ENCODE measurements at regions not wholly inside any gene's neighbourhood (a gene's known extent, or its start where the extent isn't known, plus 50 kb on each side); places are given as distances from the start of the nearest gene placed in this dataset.

DNA sequence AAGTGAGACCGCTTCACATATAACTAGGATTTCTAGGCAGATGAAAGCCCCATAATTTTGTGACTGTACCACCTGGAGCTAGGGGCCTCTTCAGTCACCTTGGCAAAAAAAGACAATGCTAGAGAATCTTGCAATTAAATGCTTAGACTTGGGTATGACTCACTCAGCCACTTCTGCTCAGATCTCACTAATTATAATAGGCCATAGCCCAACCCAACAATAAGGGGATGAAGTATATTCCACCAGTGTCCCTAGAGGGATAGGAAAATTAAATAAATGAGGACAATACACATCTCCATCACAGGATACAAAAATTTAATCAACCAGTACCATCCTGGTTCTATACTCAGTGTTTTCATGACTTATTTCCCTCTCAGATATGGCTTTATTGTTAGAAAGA lies 1079.9 kb upstream of the C9orf72 start:
- Histone ChIP-seq H3K27me3 (ENCODE audit: control insufficient read depth, insufficient read depth, low read length) (no peaks in the 10 kb centered on the region), H3K27ac (ENCODE audit: low read length) (no peak overlapping the region), H3K4me1 (ENCODE audit: control insufficient read depth, insufficient read depth, low read length) (no peaks in the 10 kb centered on the region), H3K36me3 (ENCODE audit: control insufficient read depth, insufficient read depth, low read length) (no peaks in the 10 kb centered on the region), H3K4me3 (ENCODE audit: low read length) (no peak overlapping the region), H3K9me3 (ENCODE audit: control insufficient read depth, insufficient read depth, low read length) (no peaks in the 10 kb centered on the region)
- TF ChIP-seq, protein P1, sequence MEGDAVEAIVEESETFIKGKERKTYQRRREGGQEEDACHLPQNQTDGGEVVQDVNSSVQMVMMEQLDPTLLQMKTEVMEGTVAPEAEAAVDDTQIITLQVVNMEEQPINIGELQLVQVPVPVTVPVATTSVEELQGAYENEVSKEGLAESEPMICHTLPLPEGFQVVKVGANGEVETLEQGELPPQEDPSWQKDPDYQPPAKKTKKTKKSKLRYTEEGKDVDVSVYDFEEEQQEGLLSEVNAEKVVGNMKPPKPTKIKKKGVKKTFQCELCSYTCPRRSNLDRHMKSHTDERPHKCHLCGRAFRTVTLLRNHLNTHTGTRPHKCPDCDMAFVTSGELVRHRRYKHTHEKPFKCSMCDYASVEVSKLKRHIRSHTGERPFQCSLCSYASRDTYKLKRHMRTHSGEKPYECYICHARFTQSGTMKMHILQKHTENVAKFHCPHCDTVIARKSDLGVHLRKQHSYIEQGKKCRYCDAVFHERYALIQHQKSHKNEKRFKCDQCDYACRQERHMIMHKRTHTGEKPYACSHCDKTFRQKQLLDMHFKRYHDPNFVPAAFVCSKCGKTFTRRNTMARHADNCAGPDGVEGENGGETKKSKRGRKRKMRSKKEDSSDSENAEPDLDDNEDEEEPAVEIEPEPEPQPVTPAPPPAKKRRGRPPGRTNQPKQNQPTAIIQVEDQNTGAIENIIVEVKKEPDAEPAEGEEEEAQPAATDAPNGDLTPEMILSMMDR (IDR thresholded peaks at IDR 0.05) = no peak
- 100% methylated on average over 1 of the region's 1 CpG for WGBS (ENCODE audit: insufficient coverage)
- H3K36me3 Mint-ChIP-seq = no peaks in the 10 kb centered on the region
- ATAC-seq (no peak), DNase-seq (no peak)
- no peak overlapping the region for H3K4me3 Mint-ChIP-seq
- intact Hi-C loops (cut with micrococcal nuclease) = no loop called here
- H3K4me1 Mint-ChIP-seq = peaks cover 0 to 11% of the 10 kb centered on the region in 2 donors
- H3K27me3 Mint-ChIP-seq (ENCODE audit: low read depth in 2 of 2) = no peaks in the 10 kb centered on the region
- no peak overlapping the region for H3K27ac Mint-ChIP-seq
- peaks cover 0 to 7% of the 10 kb centered on the region in 2 donors for H3K9me3 Mint-ChIP-seq

DNA sequence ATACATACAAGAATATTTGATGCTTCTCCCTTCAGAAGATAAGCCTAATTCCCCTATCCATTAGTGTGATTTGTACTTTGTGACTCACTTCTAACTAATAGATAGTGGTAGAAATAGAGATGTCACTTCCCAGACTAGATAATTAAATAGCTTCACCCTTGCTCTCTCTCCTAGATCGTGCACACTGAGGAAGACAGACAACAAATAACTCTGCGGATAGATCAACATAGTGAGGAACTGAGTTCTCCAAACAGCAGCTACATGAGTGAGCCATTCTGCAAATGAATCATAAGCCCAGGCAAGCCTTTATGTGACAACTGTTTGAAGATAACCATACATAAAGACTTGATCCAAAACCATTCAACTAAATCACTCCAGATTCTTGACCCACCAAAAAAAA lies 1083.4 kb upstream of the C9orf72 start:
- Mint-ChIP-seq H3K27ac (no peak overlapping the region), H3K9me3 (peaks cover 0 to 2% of the 10 kb centered on the region in 2 donors), H3K4me1 (peaks cover 0 to 2% of the 10 kb centered on the region in 2 donors), H3K36me3 (no peaks in the 10 kb centered on the region), H3K4me3 (no peak overlapping the region), H3K27me3 (ENCODE audit: low read depth in 2 of 2) (no peaks in the 10 kb centered on the region)
- Histone ChIP-seq H3K4me1 (ENCODE audit: control insufficient read depth, insufficient read depth, low read length) (no peaks in the 10 kb centered on the region), H3K9me3 (ENCODE audit: control insufficient read depth, insufficient read depth, low read length) (no peaks in the 10 kb centered on the region), H3K27ac (ENCODE audit: low read length) (no peak overlapping the region), H3K4me3 (ENCODE audit: low read length) (no peak overlapping the region), H3K27me3 (ENCODE audit: control insufficient read depth, insufficient read depth, low read length) (no peaks in the 10 kb centered on the region), H3K36me3 (ENCODE audit: control insufficient read depth, insufficient read depth, low read length) (no peaks in the 10 kb centered on the region)
- WGBS (ENCODE audit: insufficient coverage) = 83% methylated on average over 2 of the region's 2 CpGs
- DNase-seq (no peak), ATAC-seq (no peak)
- intact Hi-C loops (cut with micrococcal nuclease) = no loop called here
- TF ChIP-seq, protein P1 (IDR thresholded peaks at IDR 0.05) = no peak

DNA sequence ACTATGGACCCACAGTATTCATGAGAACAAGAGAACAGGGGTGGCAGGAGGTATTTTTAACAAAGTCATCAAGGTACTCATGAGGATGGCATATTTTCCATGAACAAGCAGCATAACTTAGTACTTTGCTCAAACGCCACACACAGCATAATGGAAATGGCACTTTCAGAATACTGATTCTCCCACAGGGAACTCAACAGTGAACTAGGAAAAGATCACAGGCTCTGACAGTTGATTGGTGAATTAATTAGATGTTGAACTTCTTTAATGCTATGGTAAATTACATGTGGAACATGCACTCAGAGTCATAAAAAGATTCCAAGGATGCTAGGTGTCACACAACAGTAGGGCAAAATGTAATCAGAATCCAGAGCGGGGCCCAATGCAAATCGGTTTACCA lies 1088.6 kb upstream of the C9orf72 start:
- no peaks in the 10 kb centered on the region for H3K27me3 Mint-ChIP-seq (ENCODE audit: low read depth in 2 of 2)
- Histone ChIP-seq H3K4me1 (ENCODE audit: control insufficient read depth, insufficient read depth, low read length) (no peaks in the 10 kb centered on the region), H3K27ac (ENCODE audit: low read length) (no peak overlapping the region), H3K9me3 (ENCODE audit: control insufficient read depth, insufficient read depth, low read length) (no peaks in the 10 kb centered on the region), H3K36me3 (ENCODE audit: control insufficient read depth, insufficient read depth, low read length) (no peaks in the 10 kb centered on the region), H3K27me3 (ENCODE audit: control insufficient read depth, insufficient read depth, low read length) (no peaks in the 10 kb centered on the region), H3K4me3 (ENCODE audit: low read length) (no peak overlapping the region)
- WGBS (ENCODE audit: insufficient coverage) = 95% methylated on average over 3 of the region's 3 CpGs
- H3K36me3 Mint-ChIP-seq = no peaks in the 10 kb centered on the region
- H3K9me3 Mint-ChIP-seq = peaks cover 0 to 2% of the 10 kb centered on the region in 2 donors
- TF ChIP-seq, protein P1 (IDR thresholded peaks at IDR 0.05) = no peak
- intact Hi-C loops (cut with micrococcal nuclease) = no loop called here
- H3K4me1 Mint-ChIP-seq = no peaks in the 10 kb centered on the region
- H3K4me3 Mint-ChIP-seq = no peak overlapping the region
- ATAC-seq (no peak), DNase-seq (no peak)
- no peak overlapping the region for H3K27ac Mint-ChIP-seq

DNA sequence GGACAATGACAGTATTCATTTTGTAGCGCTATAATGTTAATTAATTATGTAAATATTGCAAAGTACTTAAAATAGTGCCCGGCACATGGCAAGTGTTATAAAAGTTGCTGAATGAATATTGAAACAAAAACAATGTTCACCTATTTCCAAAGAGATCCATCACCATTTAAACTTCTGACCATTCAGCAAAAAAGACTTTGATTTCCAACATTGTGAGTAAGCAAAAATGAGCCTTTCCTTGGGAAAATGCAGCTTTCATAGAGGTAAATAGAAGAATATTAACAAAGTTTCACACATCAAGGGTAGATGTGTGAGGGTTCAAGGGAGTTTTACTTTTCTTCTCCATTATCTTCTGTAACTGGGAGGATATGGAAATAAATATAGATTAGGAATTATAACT lies 1089.4 kb upstream of the C9orf72 start:
- TF ChIP-seq, protein P1 (IDR thresholded peaks at IDR 0.05) = no peak
- Mint-ChIP-seq H3K27me3 (ENCODE audit: low read depth in 2 of 2) (no peaks in the 10 kb centered on the region), H3K4me1 (peaks cover 0 to 5% of the 10 kb centered on the region in 2 donors), H3K9me3 (peaks cover 0 to 2% of the 10 kb centered on the region in 2 donors), H3K36me3 (no peaks in the 10 kb centered on the region), H3K4me3 (no peak overlapping the region), H3K27ac (no peak overlapping the region)
- Histone ChIP-seq H3K4me3 (ENCODE audit: low read length) (no peak overlapping the region), H3K27me3 (ENCODE audit: control insufficient read depth, insufficient read depth, low read length) (no peaks in the 10 kb centered on the region), H3K36me3 (ENCODE audit: control insufficient read depth, insufficient read depth, low read length) (no peaks in the 10 kb centered on the region), H3K9me3 (ENCODE audit: control insufficient read depth, insufficient read depth, low read length) (no peaks in the 10 kb centered on the region), H3K27ac (ENCODE audit: low read length) (no peak overlapping the region), H3K4me1 (ENCODE audit: control insufficient read depth, insufficient read depth, low read length) (no peaks in the 10 kb centered on the region)
- no CpG with 5 or more reads among the region's 2 CpGs for WGBS (ENCODE audit: insufficient coverage)
- ATAC-seq = no peak
- DNase-seq = no peak
- intact Hi-C loops (cut with micrococcal nuclease) = no loop called here
